ENCODE measurements at regions not wholly inside any gene's neighbourhood (a gene's known extent, or its start where the extent isn't known, plus 50 kb on each side); places are given as distances from the start of the nearest gene placed in this dataset.

- CTCF ChIA-PET, result interaction anchor here (1.0 to 2.8 kb wide), 4 partner anchors 12 to 39 kb away, joined by 3 to 14 read pairs (median 7); no protein-coding TSS in a partner anchor
- TF ChIP-seq ATF1 (CRISPR knock-in tag; IDR thresholded peaks at IDR 0.05), result no peak
- TF ChIP-seq CREM (CRISPR knock-in tag; IDR thresholded peaks at IDR 0.05), result no peak
- TF ChIP-seq ZNF532 (CRISPR knock-in tag; IDR thresholded peaks at IDR 0.05; ENCODE audit: borderline replicate concordance), result no peak
- TF ChIP-seq ERG (CRISPR knock-in tag; IDR thresholded peaks at IDR 0.05), result no peak
- no peak for TF ChIP-seq CDX4 (CRISPR knock-in tag; IDR thresholded peaks at IDR 0.05; ENCODE audit: borderline replicate concordance)
- no peak for TF ChIP-seq JUN (CRISPR knock-in tag; IDR thresholded peaks at IDR 0.05)
- TF ChIP-seq CBFB (CRISPR knock-in tag; IDR thresholded peaks at IDR 0.05; ENCODE audit: low read depth), result no peak
- TF ChIP-seq ATF6 (CRISPR knock-in tag; IDR thresholded peaks at IDR 0.05), result no peak
- no peak for TF ChIP-seq E2F1 (CRISPR knock-in tag; IDR thresholded peaks at IDR 0.05)
- no peak for TF ChIP-seq E2F5 (CRISPR knock-in tag; IDR thresholded peaks at IDR 0.05)
- no peak for TF ChIP-seq ZNF138 (CRISPR knock-in tag; conservative IDR thresholded peaks at IDR 0.05)
- TF ChIP-seq ESRRA (CRISPR knock-in tag; IDR thresholded peaks at IDR 0.05; ENCODE audit: borderline replicate concordance), result no peak
- TF ChIP-seq CTCF (IDR thresholded peaks at IDR 0.05), result no peak
- TF ChIP-seq SMAD3 (CRISPR knock-in tag; IDR thresholded peaks at IDR 0.05; ENCODE audit: borderline replicate concordance), result no peak
- no peak for TF ChIP-seq TEAD1 (CRISPR knock-in tag; IDR thresholded peaks at IDR 0.05)
- no peak for TF ChIP-seq ZNF416 (CRISPR knock-in tag; IDR thresholded peaks at IDR 0.05)
- TF ChIP-seq ATF3 (CRISPR knock-in tag; conservative IDR thresholded peaks at IDR 0.05), result no peak
- no peaks in the 10 kb centered on the region for H3K27me3 Mint-ChIP-seq (ENCODE audit: low read depth)
- H3K4me3 Mint-ChIP-seq, result no peak overlapping the region
- H3K4me1 Mint-ChIP-seq, result peaks cover 17% of the 10 kb centered on the region
- no peak for DNase-seq (ENCODE audit: low spot score)
- ATAC-seq, result no peak
- POLR2A ChIA-PET, result no interaction called here
- H3K36me3 Mint-ChIP-seq, result no peaks in the 10 kb centered on the region
- H3K27ac Mint-ChIP-seq, result no peak overlapping the region
- H3K9me3 Mint-ChIP-seq, result no peaks in the 10 kb centered on the region
These were observed 336.4 kb downstream of the ZNF536 start for GRCh38 chr19:30708416-30709178.
